Uterus (tissue), 3 donors: ENCODE measurements at regions not wholly inside any gene's neighbourhood (a gene's known extent, or its start where the extent isn't known, plus 50 kb on each side); places are given as distances from the start of the nearest gene placed in this dataset.

Experiments used
- DNase-seq, 2 donors: peaks; one replicate each; pipeline ENCODE4 v3.0.0-alpha.2; 2019 to 2020
- H3K27ac ChIP-seq, 2 donors: fragments of 200-600 bp; sonication (generic); 1 replicate in 1 of 2; 2 replicates in 1 of 2; pipeline ENCODE4 v1.5.1; 2016 to 2018
- H3K27me3 ChIP-seq, 2 donors: fragments of 200-600 bp; sonication (generic); one replicate each; pipeline ENCODE4 v1.5.1; 2018 to 2019; ENCODE audit warnings: control low read depth in 1 of 2
- H3K36me3 ChIP-seq, 2 donors: fragments of 200-600 bp; sonication (generic); one replicate each; pipeline ENCODE4 v1.5.1; 2019; ENCODE audit warnings: control low read depth in 1 of 2
- H3K4me1 ChIP-seq, 2 donors: fragments of 200-600 bp; sonication (generic); one replicate each; pipeline ENCODE4 v1.5.1; 2018 to 2019; ENCODE audit warnings: control low read depth in 1 of 2
- H3K4me3 ChIP-seq, 2 donors: fragments of 200-600 bp; sonication (generic); 1 replicate in 1 of 2; 2 replicates in 1 of 2; pipeline ENCODE4 v1.5.1; 2018 to 2019; ENCODE audit warnings: mild to moderate bottlenecking in 1 of 2
- H3K9me3 ChIP-seq, 2 donors: fragments of 200-600 bp; sonication (generic); one replicate each; pipeline ENCODE4 v1.5.1; 2019; ENCODE audit warnings: control low read depth in 1 of 2
- POLR2A ChIP-seq, 2 donors: fragments of 450-650 bp; IDR thresholded peaks; one replicate each; pipeline ENCODE4 v1.6.1; 2016; ENCODE audit warnings: antibody characterized with exemption in 2 of 2, mild to moderate bottlenecking in 1 of 2, moderate library complexity in 1 of 2
- intact Hi-C: fragments of 100-400 bp; cut with DNase I; formaldehyde crosslinking; loops from one replicate; pipeline ENCODE4 v1.15.1; 2023; ENCODE audit warnings: low total_unique reads
- TF ChIP-seq, protein P1 (sequence below), 4 experiments: fragments of 200-600 bp in 2 of 4; fragments of 450-650 bp in 2 of 4; sonication (generic) in 2 of 4; IDR thresholded peaks; one replicate each; pipeline ENCODE4 v1.5.1; 2016 to 2019; ENCODE audit warnings: antibody characterized with exemption in 4 of 4, mild to moderate bottlenecking in 2 of 4, moderate library complexity in 1 of 4
- donor health status: DM: yes; HTN: yes; CAD: no.

DNA sequence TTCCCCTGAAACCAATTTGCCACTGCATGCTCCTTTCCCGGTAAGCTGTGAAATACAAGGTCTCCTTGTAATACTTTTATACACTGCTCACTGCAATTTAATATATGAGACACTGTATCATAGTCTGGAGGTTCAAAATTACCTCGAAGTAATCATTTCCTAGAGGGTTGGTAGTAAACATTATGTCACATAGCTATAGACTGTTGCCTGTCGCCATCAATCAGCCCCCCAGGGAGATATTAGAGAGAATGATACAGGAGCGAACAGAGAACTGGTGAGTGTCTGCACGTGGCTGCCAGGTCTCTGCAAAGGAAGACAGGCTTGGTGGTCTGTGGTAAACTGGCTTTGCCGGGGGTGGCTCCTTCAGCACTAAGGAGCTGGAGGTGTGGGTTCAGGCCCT, 165.5 kb upstream of the WSCD2 start:
- no peak overlapping the region for H3K4me3 ChIP-seq
- no peaks in the 10 kb centered on the region for H3K27me3 ChIP-seq
- H3K36me3 ChIP-seq = no peaks in the 10 kb centered on the region
- intact Hi-C loops = no loop called here
- TF ChIP-seq, protein P1, sequence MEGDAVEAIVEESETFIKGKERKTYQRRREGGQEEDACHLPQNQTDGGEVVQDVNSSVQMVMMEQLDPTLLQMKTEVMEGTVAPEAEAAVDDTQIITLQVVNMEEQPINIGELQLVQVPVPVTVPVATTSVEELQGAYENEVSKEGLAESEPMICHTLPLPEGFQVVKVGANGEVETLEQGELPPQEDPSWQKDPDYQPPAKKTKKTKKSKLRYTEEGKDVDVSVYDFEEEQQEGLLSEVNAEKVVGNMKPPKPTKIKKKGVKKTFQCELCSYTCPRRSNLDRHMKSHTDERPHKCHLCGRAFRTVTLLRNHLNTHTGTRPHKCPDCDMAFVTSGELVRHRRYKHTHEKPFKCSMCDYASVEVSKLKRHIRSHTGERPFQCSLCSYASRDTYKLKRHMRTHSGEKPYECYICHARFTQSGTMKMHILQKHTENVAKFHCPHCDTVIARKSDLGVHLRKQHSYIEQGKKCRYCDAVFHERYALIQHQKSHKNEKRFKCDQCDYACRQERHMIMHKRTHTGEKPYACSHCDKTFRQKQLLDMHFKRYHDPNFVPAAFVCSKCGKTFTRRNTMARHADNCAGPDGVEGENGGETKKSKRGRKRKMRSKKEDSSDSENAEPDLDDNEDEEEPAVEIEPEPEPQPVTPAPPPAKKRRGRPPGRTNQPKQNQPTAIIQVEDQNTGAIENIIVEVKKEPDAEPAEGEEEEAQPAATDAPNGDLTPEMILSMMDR (IDR thresholded peaks at IDR 0.05) = no peak
- TF ChIP-seq POLR2A (IDR thresholded peaks at IDR 0.05) = no peak
- no peaks in the 10 kb centered on the region for H3K9me3 ChIP-seq
- H3K27ac ChIP-seq = no peak overlapping the region
- DNase-seq = no peak
- H3K4me1 ChIP-seq = no peaks in the 10 kb centered on the region

DNA sequence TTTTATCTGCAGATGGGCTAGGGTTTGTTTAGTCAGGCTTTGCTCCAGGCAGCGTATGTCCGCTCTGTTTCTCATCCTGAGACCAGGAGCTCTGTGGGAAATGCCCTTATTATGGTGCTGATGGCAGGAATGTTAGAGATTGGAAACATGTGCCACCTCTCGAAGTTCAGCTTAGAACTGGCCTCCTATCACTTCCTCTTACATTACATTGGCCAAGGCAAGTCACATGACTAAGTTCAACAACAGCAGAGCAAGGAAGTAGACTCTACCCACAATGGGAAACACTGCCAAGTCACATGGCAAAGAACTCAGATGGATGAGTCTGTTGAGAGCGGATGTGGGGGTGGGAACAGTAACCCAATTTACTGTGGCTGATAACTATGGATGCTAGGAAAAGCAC, 161.9 kb upstream of the WSCD2 start:
- Histone ChIP-seq H3K27me3 (no peaks in the 10 kb centered on the region), H3K36me3 (no peaks in the 10 kb centered on the region), H3K4me1 (no peaks in the 10 kb centered on the region), H3K9me3 (no peaks in the 10 kb centered on the region), H3K27ac (no peak overlapping the region), H3K4me3 (no peak overlapping the region)
- TF ChIP-seq POLR2A (IDR thresholded peaks at IDR 0.05) = no peak
- TF ChIP-seq, protein P1 (IDR thresholded peaks at IDR 0.05) = no peak
- intact Hi-C loops = no loop called here
- no peak for DNase-seq

DNA sequence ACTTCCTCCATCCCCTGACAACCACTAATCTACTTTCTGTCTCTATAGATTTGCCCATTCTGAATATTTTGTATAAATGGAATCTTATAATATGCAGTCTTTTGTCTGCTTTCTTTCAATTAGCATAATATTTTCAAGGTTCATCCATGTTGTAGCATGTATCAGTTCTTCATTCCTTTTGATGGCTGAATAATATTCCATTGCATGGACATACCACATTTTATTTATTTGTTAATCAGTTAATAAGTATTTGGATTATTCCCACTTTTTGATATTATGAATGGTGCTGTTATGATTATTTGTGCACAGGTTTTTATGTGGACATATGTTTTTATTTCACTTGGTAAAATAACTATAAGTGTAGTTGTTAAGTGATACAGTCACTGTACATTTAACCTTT, 155.1 kb upstream of the WSCD2 start:
- no peak for TF ChIP-seq POLR2A (IDR thresholded peaks at IDR 0.05)
- TF ChIP-seq, protein P1 (IDR thresholded peaks at IDR 0.05) = no peak
- no peak for DNase-seq

DNA sequence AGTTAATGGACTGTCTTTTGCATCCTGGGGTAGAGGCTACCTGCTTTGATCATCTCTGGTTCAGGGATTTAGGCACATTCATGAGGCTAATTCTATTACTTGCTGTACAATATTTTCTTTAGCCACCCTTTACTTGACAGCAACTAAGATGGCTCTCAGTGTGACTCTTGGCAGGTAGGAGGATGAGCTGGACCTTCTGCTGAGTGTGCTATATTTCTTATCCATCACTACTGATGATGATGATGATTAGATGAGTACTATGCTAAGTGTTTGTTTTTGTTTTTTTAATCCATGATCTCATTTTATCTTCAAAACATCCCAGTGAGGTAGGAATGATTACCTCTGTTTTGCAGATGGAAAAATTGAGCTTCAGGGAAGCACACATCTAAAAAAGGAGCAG, 152.8 kb upstream of the WSCD2 start:
- intact Hi-C loops = no loop called here

More for the DNA sequence above, 155.1 kb upstream of the WSCD2 start:
- Histone ChIP-seq H3K4me3 (no peak overlapping the region), H3K27me3 (no peaks in the 10 kb centered on the region), H3K4me1 (no peaks in the 10 kb centered on the region), H3K9me3 (no peaks in the 10 kb centered on the region), H3K27ac (no peak overlapping the region), H3K36me3 (no peaks in the 10 kb centered on the region)
- intact Hi-C loops = no loop called here

DNA sequence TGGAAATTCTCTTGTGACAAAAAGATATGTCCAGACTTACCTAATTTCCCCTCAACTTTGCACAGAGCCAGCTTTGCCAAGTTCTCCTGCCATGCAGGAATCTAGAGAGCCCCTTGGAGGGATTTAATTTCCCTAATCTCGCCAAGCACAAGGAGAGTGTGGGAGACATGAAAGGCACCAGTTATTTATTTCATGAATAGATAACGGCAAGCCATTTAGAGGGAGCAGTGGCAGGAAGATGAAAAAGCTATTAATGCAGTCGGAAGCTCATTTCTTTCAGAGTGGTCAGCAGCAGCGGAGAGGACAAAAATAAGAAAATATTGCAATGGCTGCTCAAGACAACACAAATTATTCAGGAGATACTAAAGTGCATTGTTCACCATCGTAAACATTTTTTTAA, 150.9 kb upstream of the WSCD2 start:
- intact Hi-C loops = no loop called here
- Histone ChIP-seq H3K4me3 (no peak overlapping the region), H3K4me1 (no peaks in the 10 kb centered on the region), H3K27ac (no peak overlapping the region), H3K27me3 (no peaks in the 10 kb centered on the region), H3K9me3 (no peaks in the 10 kb centered on the region), H3K36me3 (no peaks in the 10 kb centered on the region)
- DNase-seq = no peak
- TF ChIP-seq, protein P1 (IDR thresholded peaks at IDR 0.05) = no peak
- TF ChIP-seq POLR2A (IDR thresholded peaks at IDR 0.05) = no peak

More for the DNA sequence above, 152.8 kb upstream of the WSCD2 start:
- Histone ChIP-seq H3K27ac (no peak overlapping the region), H3K36me3 (no peaks in the 10 kb centered on the region), H3K9me3 (no peaks in the 10 kb centered on the region), H3K4me1 (no peaks in the 10 kb centered on the region), H3K4me3 (no peak overlapping the region), H3K27me3 (no peaks in the 10 kb centered on the region)
- TF ChIP-seq POLR2A (IDR thresholded peaks at IDR 0.05) = no peak
- TF ChIP-seq, protein P1 (IDR thresholded peaks at IDR 0.05) = no peak
- DNase-seq = no peak
